HL-60 (cell line): ENCODE measurements at regions not wholly inside any gene's neighbourhood (a gene's known extent, or its start where the extent isn't known, plus 50 kb on each side); places are given as distances from the start of the nearest gene placed in this dataset.
"Not testable (repeated sequence)": the region's sequence is repeated elsewhere in the genome, so short reads cannot be mapped to it uniquely, and the experiment has no call there.

Experiments
- DNase-seq, 2 experiments: peaks; one replicate each; pipeline ENCODE4 v3.0.0-alpha.2; 2010 to 2020; ENCODE audit warnings: low read depth in 1 of 2, low spot score in 1 of 2
- H3K27ac ChIP-seq: fragments of 250-450 bp; sonication (Bioruptor Pico); replicated peaks from 2 replicates; pipeline ENCODE4 v1.5.1; 2020; ENCODE audit warnings: mild to moderate bottlenecking, moderate library complexity
- H3K27me3 ChIP-seq: fragments of 250-450 bp; sonication (Bioruptor Pico); 2 replicates; pipeline ENCODE4 v1.5.1; 2021; ENCODE audit warnings: mild to moderate bottlenecking, moderate library complexity; ENCODE audit not compliant: insufficient read depth, poor library complexity, severe bottlenecking
- H3K4me3 ChIP-seq: replicated peaks from 2 replicates; pipeline ENCODE4 v1.5.1; 2011; ENCODE audit warnings: mild to moderate bottlenecking, control low read depth, low read length; ENCODE audit not compliant: insufficient read depth
- GABPA ChIP-seq: IDR thresholded peaks from 2 replicates; pipeline ENCODE4 v1.6.1; 2012; ENCODE audit warnings: low read depth
- POLR2AphosphoS5 ChIP-seq: IDR thresholded peaks from 2 replicates; pipeline ENCODE4 v1.6.1; 2012; ENCODE audit warnings: low read depth
- SPI1 ChIP-seq: IDR thresholded peaks from 2 replicates; pipeline ENCODE4 v1.6.1; 2012; ENCODE audit warnings: low read depth, mild to moderate bottlenecking, borderline replicate concordance
- TF ChIP-seq, protein P1 (sequence below): IDR thresholded peaks from 2 replicates; pipeline ENCODE4 v1.6.1; 2012; ENCODE audit warnings: low read depth; ENCODE audit not compliant: insufficient replicate concordance
- TF ChIP-seq, protein P2 (sequence below): IDR thresholded peaks from one replicate; pipeline ENCODE4 v1.5.1; 2011; ENCODE audit warnings: low read length, control low read depth, inconsistent platforms; ENCODE audit not compliant: insufficient read depth

DNA sequence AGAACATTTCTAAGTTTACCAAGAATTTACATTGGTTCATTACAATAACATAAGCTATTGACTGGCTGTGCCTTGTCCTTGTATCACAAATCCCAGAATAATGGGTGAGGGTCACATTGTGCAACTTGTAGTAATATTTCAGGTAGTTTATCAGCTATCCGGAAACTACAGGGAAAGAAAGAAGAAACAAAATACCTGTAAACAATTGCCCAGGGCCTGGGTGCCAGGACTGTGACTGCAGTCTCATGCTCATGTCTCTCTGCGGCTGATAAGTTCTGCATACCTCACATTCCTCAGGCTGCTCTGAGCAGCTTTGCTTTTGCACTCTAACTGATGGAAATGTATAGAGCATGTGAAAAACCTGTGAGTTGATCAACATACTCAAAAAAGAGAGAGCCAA lies 131.8 kb upstream of the TRIM24 start:
- H3K27me3 ChIP-seq: no peaks in the 10 kb centered on the region
- TF ChIP-seq, protein P1, sequence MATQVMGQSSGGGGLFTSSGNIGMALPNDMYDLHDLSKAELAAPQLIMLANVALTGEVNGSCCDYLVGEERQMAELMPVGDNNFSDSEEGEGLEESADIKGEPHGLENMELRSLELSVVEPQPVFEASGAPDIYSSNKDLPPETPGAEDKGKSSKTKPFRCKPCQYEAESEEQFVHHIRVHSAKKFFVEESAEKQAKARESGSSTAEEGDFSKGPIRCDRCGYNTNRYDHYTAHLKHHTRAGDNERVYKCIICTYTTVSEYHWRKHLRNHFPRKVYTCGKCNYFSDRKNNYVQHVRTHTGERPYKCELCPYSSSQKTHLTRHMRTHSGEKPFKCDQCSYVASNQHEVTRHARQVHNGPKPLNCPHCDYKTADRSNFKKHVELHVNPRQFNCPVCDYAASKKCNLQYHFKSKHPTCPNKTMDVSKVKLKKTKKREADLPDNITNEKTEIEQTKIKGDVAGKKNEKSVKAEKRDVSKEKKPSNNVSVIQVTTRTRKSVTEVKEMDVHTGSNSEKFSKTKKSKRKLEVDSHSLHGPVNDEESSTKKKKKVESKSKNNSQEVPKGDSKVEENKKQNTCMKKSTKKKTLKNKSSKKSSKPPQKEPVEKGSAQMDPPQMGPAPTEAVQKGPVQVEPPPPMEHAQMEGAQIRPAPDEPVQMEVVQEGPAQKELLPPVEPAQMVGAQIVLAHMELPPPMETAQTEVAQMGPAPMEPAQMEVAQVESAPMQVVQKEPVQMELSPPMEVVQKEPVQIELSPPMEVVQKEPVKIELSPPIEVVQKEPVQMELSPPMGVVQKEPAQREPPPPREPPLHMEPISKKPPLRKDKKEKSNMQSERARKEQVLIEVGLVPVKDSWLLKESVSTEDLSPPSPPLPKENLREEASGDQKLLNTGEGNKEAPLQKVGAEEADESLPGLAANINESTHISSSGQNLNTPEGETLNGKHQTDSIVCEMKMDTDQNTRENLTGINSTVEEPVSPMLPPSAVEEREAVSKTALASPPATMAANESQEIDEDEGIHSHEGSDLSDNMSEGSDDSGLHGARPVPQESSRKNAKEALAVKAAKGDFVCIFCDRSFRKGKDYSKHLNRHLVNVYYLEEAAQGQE: no peak
- TF ChIP-seq SPI1 (no peak), GABPA (no peak), POLR2AphosphoS5 (no peak)
- TF ChIP-seq, protein P2, sequence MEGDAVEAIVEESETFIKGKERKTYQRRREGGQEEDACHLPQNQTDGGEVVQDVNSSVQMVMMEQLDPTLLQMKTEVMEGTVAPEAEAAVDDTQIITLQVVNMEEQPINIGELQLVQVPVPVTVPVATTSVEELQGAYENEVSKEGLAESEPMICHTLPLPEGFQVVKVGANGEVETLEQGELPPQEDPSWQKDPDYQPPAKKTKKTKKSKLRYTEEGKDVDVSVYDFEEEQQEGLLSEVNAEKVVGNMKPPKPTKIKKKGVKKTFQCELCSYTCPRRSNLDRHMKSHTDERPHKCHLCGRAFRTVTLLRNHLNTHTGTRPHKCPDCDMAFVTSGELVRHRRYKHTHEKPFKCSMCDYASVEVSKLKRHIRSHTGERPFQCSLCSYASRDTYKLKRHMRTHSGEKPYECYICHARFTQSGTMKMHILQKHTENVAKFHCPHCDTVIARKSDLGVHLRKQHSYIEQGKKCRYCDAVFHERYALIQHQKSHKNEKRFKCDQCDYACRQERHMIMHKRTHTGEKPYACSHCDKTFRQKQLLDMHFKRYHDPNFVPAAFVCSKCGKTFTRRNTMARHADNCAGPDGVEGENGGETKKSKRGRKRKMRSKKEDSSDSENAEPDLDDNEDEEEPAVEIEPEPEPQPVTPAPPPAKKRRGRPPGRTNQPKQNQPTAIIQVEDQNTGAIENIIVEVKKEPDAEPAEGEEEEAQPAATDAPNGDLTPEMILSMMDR: no peak
- no peak for DNase-seq
- no peak overlapping the region for H3K27ac ChIP-seq
- H3K4me3 ChIP-seq: no peak overlapping the region

DNA sequence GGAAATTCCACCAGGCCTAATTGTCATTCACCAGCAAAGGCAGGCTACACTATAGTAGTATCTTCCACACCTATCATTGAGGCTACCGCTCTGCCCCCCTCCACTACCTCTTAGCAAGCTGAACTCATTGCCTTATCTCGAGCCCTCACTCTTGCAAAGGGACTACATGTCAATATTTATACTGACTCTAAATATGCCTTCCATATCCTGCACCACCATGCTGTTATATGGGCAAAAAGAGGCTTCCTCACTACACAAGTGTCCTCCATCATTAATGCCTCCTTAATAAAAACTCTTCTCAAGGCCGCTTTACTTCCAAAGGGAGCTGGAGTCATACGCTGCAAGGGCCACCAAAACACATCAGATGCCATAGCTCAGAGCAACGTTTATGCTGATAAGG lies 127.2 kb upstream of the TRIM24 start:
- DNase-seq, H3K27ac ChIP-seq, H3K4me3 ChIP-seq, H3K27me3 ChIP-seq: not testable (repeated sequence)

DNA sequence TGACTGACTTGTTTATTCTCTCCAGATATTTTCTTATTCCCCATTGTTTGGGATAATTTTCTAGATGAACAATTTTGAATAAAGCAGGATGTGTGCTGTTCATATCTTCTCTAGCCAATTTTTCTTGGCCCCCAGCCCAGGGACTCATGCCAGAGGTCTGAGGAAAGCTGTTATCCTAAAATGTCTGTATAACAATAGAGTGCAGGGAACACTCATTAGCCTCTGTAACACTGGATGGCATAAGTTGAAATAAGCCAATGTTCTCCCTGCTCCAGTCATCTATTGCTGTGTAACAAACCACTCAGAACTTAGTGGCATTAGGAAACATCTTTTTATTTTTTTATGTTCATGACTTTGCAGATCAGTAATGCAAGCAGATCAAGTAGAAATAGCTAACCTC lies 121.7 kb upstream of the TRIM24 start:
- DNase-seq: no peak
- H3K27me3 ChIP-seq: no peaks in the 10 kb centered on the region

DNA sequence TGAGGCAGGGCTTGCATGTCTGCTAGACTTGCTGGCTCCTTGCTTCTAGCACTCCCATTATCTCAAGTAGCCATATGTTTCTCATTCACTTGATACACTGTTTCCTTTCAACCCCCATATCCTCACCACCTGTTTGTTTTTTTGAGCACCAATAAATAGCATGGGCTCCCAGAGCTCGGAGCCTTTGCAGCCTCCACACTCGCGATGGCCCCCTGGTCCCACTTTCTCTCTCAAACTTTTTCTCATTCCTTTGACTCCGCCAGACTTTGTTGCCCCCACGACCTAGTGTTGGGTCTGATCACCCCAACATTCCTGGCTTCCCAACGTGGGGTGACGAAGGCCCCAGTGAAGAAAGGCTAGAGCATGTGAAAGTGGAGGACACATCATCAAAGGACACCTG lies 120.8 kb upstream of the TRIM24 start:
- DNase-seq, H3K27ac ChIP-seq: not testable (repeated sequence)

More for the DNA sequence above, 121.7 kb upstream of the TRIM24 start:
- TF ChIP-seq, protein P2: no peak
- TF ChIP-seq, protein P1: no peak
- TF ChIP-seq GABPA: no peak
- no peak overlapping the region for H3K27ac ChIP-seq
- no peak overlapping the region for H3K4me3 ChIP-seq

DNA sequence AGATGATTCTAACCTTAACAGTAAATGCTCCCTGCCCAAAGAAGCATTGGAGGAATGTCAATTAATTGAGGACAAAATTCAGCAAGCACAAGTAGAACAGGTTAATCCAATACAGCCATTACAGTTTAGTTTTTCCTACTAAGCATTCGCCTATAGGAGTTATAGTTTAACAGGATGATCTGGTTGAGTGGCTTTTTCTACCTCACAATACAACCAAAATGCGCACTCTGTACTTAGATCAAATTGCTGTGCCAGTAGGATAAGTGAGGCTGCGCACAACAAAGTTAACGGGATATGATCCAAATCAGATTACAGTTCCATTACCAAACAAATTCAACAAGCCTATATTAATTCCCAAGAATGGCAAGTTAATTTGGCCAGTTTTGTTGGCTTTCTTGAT lies 117.1 kb upstream of the TRIM24 start:
- H3K27ac ChIP-seq: no peak overlapping the region
- H3K27me3 ChIP-seq: no peaks in the 10 kb centered on the region
- no peak for DNase-seq
- no peak for TF ChIP-seq SPI1
- no peak for TF ChIP-seq POLR2AphosphoS5
- TF ChIP-seq, protein P1: no peak
- TF ChIP-seq, protein P2: no peak
- no peak for TF ChIP-seq GABPA
- no peak overlapping the region for H3K4me3 ChIP-seq

More for the DNA sequence above, 120.8 kb upstream of the TRIM24 start:
- not testable (repeated sequence) for H3K4me3 ChIP-seq, H3K27me3 ChIP-seq
